HFF-Myc (cell line): ENCODE measurements at regions not wholly inside any gene's neighbourhood (a gene's known extent, or its start where the extent isn't known, plus 50 kb on each side); places are given as distances from the start of the nearest gene placed in this dataset.

Experiments used
- DNase-seq: peaks from one replicate; pipeline ENCODE4 v3.0.0-alpha.2; 2011; ENCODE audit warnings: low read depth; ENCODE audit errors: extremely low read depth
- H3K4me3 ChIP-seq: replicated peaks from 2 replicates; pipeline ENCODE4 v1.5.1; 2011; ENCODE audit warnings: low read depth, mild to moderate bottlenecking, control low read depth, low read length
- TF ChIP-seq, protein P1 (sequence below): IDR thresholded peaks from 2 replicates; pipeline ENCODE4 v1.5.1; 2012; ENCODE audit warnings: mild to moderate bottlenecking, low read depth, low read length, control low read depth; ENCODE audit errors: missing control alignments

DNA sequence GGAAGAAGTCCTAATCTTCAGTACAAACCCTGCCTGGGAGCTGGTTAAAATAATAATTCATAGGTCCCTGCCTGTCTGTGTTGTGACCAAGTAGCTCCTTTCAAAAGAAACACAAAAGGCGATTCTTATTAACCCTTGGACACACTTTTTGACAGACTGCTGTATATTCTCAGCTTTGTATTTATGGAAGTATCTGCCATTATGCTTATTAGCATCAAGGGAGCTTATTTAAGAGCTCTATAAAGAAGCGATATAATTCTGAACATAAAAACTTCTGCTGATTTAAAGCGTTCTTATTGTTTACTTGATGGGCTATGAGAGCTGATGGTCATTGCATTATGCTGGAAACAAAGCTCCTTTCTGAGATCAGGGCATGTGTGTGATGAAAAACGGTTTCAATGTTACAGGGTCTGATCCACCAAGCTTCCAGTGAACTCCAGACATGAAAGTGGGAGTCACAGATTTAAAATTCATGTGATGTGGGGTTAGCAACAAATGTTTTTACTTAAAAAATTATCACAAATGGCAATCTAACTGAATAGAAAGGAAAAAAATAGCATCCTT, 181.8 kb upstream of the PDE10A start:
- TF ChIP-seq, protein P1, sequence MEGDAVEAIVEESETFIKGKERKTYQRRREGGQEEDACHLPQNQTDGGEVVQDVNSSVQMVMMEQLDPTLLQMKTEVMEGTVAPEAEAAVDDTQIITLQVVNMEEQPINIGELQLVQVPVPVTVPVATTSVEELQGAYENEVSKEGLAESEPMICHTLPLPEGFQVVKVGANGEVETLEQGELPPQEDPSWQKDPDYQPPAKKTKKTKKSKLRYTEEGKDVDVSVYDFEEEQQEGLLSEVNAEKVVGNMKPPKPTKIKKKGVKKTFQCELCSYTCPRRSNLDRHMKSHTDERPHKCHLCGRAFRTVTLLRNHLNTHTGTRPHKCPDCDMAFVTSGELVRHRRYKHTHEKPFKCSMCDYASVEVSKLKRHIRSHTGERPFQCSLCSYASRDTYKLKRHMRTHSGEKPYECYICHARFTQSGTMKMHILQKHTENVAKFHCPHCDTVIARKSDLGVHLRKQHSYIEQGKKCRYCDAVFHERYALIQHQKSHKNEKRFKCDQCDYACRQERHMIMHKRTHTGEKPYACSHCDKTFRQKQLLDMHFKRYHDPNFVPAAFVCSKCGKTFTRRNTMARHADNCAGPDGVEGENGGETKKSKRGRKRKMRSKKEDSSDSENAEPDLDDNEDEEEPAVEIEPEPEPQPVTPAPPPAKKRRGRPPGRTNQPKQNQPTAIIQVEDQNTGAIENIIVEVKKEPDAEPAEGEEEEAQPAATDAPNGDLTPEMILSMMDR, result no peak
- no peak overlapping the region for H3K4me3 ChIP-seq
- no peak for DNase-seq

DNA sequence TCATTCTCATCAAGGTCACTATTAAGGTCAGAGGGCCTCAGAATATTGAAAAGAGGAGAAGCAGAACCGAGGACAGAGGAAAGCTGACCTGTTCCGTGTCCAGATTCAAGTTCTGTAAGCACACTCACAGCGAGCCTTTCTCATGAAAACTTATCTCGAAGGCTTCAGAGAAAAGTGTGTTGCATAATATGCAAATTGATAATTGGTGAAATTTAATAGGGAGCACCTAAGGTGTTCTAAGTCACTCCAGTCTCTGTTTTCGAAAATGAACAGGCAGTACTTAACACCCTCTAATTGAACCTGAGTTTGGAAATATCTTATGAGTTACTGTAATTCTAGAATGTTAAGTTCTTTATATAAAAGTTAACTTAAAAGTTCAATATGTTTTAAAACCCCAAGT, 181.2 kb upstream of the PDE10A start:
- TF ChIP-seq, protein P1, result no peak
- H3K4me3 ChIP-seq, result no peak overlapping the region

DNA sequence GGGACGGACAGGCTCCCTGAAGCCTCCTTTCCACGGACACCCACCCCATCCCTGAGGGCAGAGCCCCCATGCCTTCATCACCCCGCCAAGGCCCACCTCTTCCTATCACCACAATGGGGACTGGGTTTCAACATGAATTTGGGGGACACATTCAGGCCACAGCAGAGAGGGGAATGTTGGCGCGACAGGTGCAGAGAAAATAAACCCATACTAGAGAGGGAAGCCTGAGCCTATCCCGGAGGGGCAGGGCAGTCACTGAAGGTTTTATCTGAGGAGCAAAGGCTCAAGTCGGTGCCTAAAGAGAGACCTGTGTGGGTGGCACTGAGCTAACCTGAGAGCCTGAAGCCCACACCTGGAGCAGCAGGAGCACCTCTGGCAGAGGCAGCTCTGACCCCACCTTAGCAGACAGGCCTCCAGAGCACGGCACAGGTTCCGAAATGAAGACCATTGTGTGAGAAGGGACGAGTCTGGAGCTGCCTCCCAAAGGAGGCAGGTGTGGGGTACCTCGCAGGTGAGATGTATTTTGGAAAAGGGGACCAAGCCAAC, 180.6 kb upstream of the PDE10A start:
- no peak for DNase-seq
- no peak overlapping the region for H3K4me3 ChIP-seq

More for the DNA sequence above, 181.2 kb upstream of the PDE10A start:
- DNase-seq, result no peak

GRCh38 chr6:165843121-165843520, 180.1 kb upstream of the PDE10A start:
- no peak overlapping the region for H3K4me3 ChIP-seq
- no peak for DNase-seq
- TF ChIP-seq, protein P1, result no peak

More for the DNA sequence above, 180.6 kb upstream of the PDE10A start:
- TF ChIP-seq, protein P1, result no peak

DNA sequence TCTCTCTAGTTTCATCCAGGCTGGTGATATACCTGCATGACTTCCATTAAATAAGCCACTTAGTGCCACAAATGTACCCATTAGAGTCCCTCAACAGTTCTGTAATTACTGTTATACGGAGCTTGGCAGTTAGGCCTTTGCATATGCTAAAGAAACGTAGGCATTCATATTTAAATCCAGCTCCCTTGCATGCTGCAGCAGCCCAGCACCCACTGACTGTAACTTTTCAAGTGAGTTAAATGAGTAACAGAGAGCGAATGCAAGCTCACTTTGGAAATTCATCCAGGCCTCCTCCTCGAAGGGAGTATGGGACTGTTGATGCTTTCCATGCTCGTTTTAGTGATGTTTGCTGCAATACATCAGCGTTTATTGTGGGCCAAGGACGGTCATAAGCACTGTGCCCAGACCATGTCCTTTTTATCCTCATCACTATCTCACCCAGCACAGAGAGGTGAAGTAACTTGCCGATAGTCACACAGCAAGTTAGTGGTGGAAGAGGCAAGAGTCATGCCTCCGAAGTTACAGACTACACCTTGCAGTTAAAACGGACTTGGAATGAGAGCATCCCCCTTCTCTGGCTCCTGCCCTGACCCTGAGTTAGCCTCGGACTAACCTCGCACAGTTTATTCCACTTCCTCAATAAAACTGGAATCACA, 179.4 kb upstream of the PDE10A start:
- DNase-seq, result no peak
- H3K4me3 ChIP-seq, result no peak overlapping the region
- TF ChIP-seq, protein P1, result no peak

- no peak for DNase-seq
Measured at GRCh38 chr6:165841153-165841558, 178.1 kb upstream of the PDE10A start.

More at GRCh38 chr6:165841153-165841558, 178.1 kb upstream of the PDE10A start:
- TF ChIP-seq, protein P1, result no peak
- H3K4me3 ChIP-seq, result no peak overlapping the region
